ENCODE measurements at regions not wholly inside any gene's neighbourhood (a gene's known extent, or its start where the extent isn't known, plus 50 kb on each side); places are given as distances from the start of the nearest gene placed in this dataset.

DNA sequence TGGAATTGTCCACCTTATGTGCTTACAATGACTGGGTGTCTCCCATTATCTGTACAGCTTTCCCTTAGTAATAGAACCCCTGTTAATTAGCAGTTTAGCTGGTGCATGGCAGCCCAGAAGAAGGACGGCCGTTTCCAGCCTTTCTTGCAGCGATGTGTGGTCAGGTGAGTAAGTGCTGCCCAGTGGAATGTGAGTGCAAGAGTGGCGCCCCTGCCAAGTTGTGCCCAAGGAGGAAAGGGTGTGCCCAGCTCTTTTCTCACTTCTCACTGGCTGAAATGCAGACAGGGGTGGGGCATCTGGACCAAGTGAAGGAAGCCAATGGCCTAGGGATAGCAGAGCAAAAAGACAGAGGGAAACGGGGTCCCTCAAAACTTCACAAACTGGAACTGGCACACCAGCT lies 296.8 kb downstream of the PREX1 start:
- no peak for DNase-seq
- no peaks in the 10 kb centered on the region for H3K4me1 Mint-ChIP-seq (ENCODE audit: low read depth, unreplicated experiment)
- H3K27me3 Mint-ChIP-seq (ENCODE audit: insufficient read depth, unreplicated experiment) = no peaks in the 10 kb centered on the region
- ChIA-PET CTCF (interaction anchor here (1.3 kb wide), 1 partner anchor 90 kb away, joined by 3 read pairs; no protein-coding TSS in a partner anchor), POLR2A (no interaction called here)
- BruUV-seq (replicated peaks) = no TSS peak
- H3K36me3 Mint-ChIP-seq (ENCODE audit: insufficient read depth, unreplicated experiment) = no peaks in the 10 kb centered on the region
- intact Hi-C loops (cut with micrococcal nuclease; ENCODE audit: unreplicated experiment) = no loop called here
- H3K27me3 ChIP-seq (replicated peaks; ENCODE audit: control insufficient read depth, insufficient read depth, low read length) = no peaks in the 10 kb centered on the region
- H3K9me3 ChIP-seq = no peaks in the 10 kb centered on the region
- H3K9me3 Mint-ChIP-seq (ENCODE audit: unreplicated experiment) = no peaks in the 10 kb centered on the region
- H3K4me3 ChIP-seq (ENCODE audit: low read depth, low read length) = no peak overlapping the region
- TF ChIP-seq, protein P1, sequence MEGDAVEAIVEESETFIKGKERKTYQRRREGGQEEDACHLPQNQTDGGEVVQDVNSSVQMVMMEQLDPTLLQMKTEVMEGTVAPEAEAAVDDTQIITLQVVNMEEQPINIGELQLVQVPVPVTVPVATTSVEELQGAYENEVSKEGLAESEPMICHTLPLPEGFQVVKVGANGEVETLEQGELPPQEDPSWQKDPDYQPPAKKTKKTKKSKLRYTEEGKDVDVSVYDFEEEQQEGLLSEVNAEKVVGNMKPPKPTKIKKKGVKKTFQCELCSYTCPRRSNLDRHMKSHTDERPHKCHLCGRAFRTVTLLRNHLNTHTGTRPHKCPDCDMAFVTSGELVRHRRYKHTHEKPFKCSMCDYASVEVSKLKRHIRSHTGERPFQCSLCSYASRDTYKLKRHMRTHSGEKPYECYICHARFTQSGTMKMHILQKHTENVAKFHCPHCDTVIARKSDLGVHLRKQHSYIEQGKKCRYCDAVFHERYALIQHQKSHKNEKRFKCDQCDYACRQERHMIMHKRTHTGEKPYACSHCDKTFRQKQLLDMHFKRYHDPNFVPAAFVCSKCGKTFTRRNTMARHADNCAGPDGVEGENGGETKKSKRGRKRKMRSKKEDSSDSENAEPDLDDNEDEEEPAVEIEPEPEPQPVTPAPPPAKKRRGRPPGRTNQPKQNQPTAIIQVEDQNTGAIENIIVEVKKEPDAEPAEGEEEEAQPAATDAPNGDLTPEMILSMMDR (IDR thresholded peaks at IDR 0.05; ENCODE audit: insufficient read depth in 1 of 2, low read depth in 1 of 2, low read length in 1 of 2, severe bottlenecking in 1 of 2, unreplicated experiment in 1 of 2) = no peak
- peaks cover 15% of the 10 kb centered on the region for H3K4me1 ChIP-seq
- no peak overlapping the region for H3K27ac Mint-ChIP-seq (ENCODE audit: unreplicated experiment)
- H3K4me3 Mint-ChIP-seq (ENCODE audit: unreplicated experiment) = no peak overlapping the region
- no peaks in the 10 kb centered on the region for H3K36me3 ChIP-seq (ENCODE audit: control insufficient read depth, insufficient read depth, low read length)

DNA sequence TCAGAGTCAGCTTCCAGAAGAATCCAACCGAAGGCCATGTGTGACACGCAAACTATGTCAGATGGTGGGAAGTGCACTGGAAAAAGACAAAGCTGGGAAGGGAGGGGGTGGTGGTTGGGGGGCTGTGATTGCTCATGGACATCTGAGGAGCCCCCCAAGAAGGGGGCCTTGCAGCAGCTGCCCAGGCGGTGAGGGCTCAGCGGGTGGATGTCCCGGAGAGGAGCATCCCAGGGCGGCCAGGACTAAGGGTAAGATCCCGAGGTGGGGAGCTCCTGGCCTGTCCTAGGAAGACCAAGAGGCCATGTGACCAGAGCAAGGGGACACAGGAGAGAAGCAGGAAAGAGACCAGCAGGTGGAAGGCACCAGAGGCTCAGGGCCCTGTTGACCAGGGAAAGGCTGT lies 299.5 kb downstream of the PREX1 start:
- Histone ChIP-seq H3K4me3 (ENCODE audit: low read depth, low read length) (no peak overlapping the region), H3K36me3 (ENCODE audit: control insufficient read depth, insufficient read depth, low read length) (no peaks in the 10 kb centered on the region), H3K27me3 (replicated peaks; ENCODE audit: control insufficient read depth, insufficient read depth, low read length) (no peaks in the 10 kb centered on the region), H3K4me1 (peaks cover 15% of the 10 kb centered on the region), H3K9me3 (no peaks in the 10 kb centered on the region)
- no peak overlapping the region for H3K4me3 Mint-ChIP-seq (ENCODE audit: unreplicated experiment)
- BruUV-seq (replicated peaks) = no TSS peak
- DNase-seq = no peak
- CTCF ChIA-PET = interaction anchor here (1.5 kb wide), 1 partner anchor 92 kb away, joined by 4 read pairs; no protein-coding TSS in a partner anchor
- H3K27ac Mint-ChIP-seq (ENCODE audit: unreplicated experiment) = no peak overlapping the region
- H3K36me3 Mint-ChIP-seq (ENCODE audit: insufficient read depth, unreplicated experiment) = no peaks in the 10 kb centered on the region
- POLR2A ChIA-PET = no interaction called here
- H3K4me1 Mint-ChIP-seq (ENCODE audit: low read depth, unreplicated experiment) = no peaks in the 10 kb centered on the region
- H3K27me3 Mint-ChIP-seq (ENCODE audit: insufficient read depth, unreplicated experiment) = no peaks in the 10 kb centered on the region
- no peaks in the 10 kb centered on the region for H3K9me3 Mint-ChIP-seq (ENCODE audit: unreplicated experiment)
- TF ChIP-seq, protein P1 (IDR thresholded peaks at IDR 0.05; ENCODE audit: insufficient read depth in 1 of 2, low read depth in 1 of 2, low read length in 1 of 2, severe bottlenecking in 1 of 2, unreplicated experiment in 1 of 2) = no peak
- intact Hi-C loops (cut with micrococcal nuclease; ENCODE audit: unreplicated experiment) = no loop called here

DNA sequence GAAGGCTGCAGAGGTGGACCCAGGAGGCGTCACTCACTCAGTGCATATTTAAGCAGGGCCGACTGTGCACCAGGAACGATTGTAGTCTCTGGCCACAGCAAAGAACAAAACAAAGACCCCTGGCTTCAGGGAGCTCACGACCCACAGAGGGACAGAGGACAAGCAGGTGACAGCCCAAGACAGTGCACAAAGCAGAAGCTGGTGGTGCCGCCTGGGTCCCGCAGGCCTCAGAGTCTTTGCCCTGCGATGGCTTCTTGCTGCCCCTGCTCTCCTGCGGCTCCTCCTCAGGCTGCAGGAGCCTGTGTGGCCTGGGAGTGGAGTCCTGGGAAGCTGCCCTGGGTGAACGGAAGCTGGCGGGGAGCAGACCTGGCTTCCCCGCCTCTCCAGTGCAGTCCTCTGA lies 300.0 kb downstream of the PREX1 start:
- DNase-seq = no peak
- no TSS peak for BruUV-seq (replicated peaks)
- Histone ChIP-seq H3K4me3 (ENCODE audit: low read depth, low read length) (no peak overlapping the region), H3K36me3 (ENCODE audit: control insufficient read depth, insufficient read depth, low read length) (no peaks in the 10 kb centered on the region), H3K4me1 (peaks cover 15% of the 10 kb centered on the region), H3K9me3 (no peaks in the 10 kb centered on the region), H3K27me3 (replicated peaks; ENCODE audit: control insufficient read depth, insufficient read depth, low read length) (no peaks in the 10 kb centered on the region)
- no peak overlapping the region for H3K27ac Mint-ChIP-seq (ENCODE audit: unreplicated experiment)
- no peaks in the 10 kb centered on the region for H3K36me3 Mint-ChIP-seq (ENCODE audit: insufficient read depth, unreplicated experiment)
- POLR2A ChIA-PET = no interaction called here
- CTCF ChIA-PET = no interaction called here
- H3K9me3 Mint-ChIP-seq (ENCODE audit: unreplicated experiment) = no peaks in the 10 kb centered on the region
- TF ChIP-seq, protein P1 (IDR thresholded peaks at IDR 0.05; ENCODE audit: insufficient read depth in 1 of 2, low read depth in 1 of 2, low read length in 1 of 2, severe bottlenecking in 1 of 2, unreplicated experiment in 1 of 2) = no peak
- intact Hi-C loops (cut with micrococcal nuclease; ENCODE audit: unreplicated experiment) = no loop called here
- no peak overlapping the region for H3K4me3 Mint-ChIP-seq (ENCODE audit: unreplicated experiment)
- H3K4me1 Mint-ChIP-seq (ENCODE audit: low read depth, unreplicated experiment) = no peaks in the 10 kb centered on the region
- no peaks in the 10 kb centered on the region for H3K27me3 Mint-ChIP-seq (ENCODE audit: insufficient read depth, unreplicated experiment)

Measured in Caco-2 (cell line).